AG04450 (cell line): ENCODE measurements at regions not wholly inside any gene's neighbourhood (a gene's known extent, or its start where the extent isn't known, plus 50 kb on each side); places are given as distances from the start of the nearest gene placed in this dataset.

Experiments
- CTCF ChIA-PET: fragments of 300-600, 350-600 bp; formaldehyde crosslinking; extraction: SDS; loops from one replicate; lab custom pipeline; 2022; ENCODE audit warnings: antibody characterized with exemption, inconsistent platforms; lab: Charles Lee
- POLR2A ChIA-PET: fragments of 350-600 bp; formaldehyde crosslinking; extraction: SDS; loops from one replicate; lab custom pipeline; 2021; ENCODE audit warnings: antibody characterized with exemption, inconsistent platforms; lab: Yijun Ruan, JAX
- DNase-seq: peaks from one replicate; pipeline ENCODE4 v3.0.0-alpha.2; 2011; ENCODE audit warnings: low read depth, low spot score
- H3K27ac ChIP-seq: one replicate; pipeline ENCODE4 v1.5.1; 2012; ENCODE audit warnings: low read depth, low read length, control low read depth
- H3K27me3 ChIP-seq: one replicate; pipeline ENCODE4 v1.6.0; 2012; ENCODE audit warnings: low read length; ENCODE audit not compliant: control insufficient read depth, insufficient read depth
- H3K4me3 ChIP-seq: 2 replicates; pipeline ENCODE4 v1.5.1; 2011; ENCODE audit warnings: mild to moderate bottlenecking, low read depth, low read length, control low read depth
- H3K9me3 ChIP-seq: 2 replicates; pipeline ENCODE4 v1.5.1; 2012; ENCODE audit warnings: low read length; ENCODE audit not compliant: control insufficient read depth, insufficient read depth
- CTCF ChIP-seq: IDR thresholded peaks from 2 replicates; pipeline ENCODE4 v1.5.1; 2011; ENCODE audit warnings: low read depth, low read length, control low read depth, inconsistent platforms

GRCh38 chr16:85358704-85359146 lies 246.5 kb upstream of the CIBAR2 start:
- ChIA-PET CTCF (interaction anchor here (0.7 kb wide), 1 partner anchor 10 kb away, joined by 3 read pairs; no protein-coding TSS in a partner anchor), POLR2A (no interaction called here)
- TF ChIP-seq CTCF, result no peak

GRCh38 chr16:85359147-85359822 lies 247.0 kb upstream of the CIBAR2 start:
- H3K27ac ChIP-seq, result no peak overlapping the region
- no peaks in the 10 kb centered on the region; the same call in 1 of the 2 replicates for H3K9me3 ChIP-seq
- DNase-seq, result no peak
- H3K4me3 ChIP-seq, result no peak overlapping the region
- no peaks in the 10 kb centered on the region for H3K27me3 ChIP-seq
- ChIA-PET CTCF (interaction anchor here (0.7 kb wide), 1 partner anchor 10 kb away, joined by 3 read pairs; no protein-coding TSS in a partner anchor), POLR2A (no interaction called here)
- TF ChIP-seq CTCF, result no peak

More at GRCh38 chr16:85358704-85359146, 246.5 kb upstream of the CIBAR2 start:
- no peak overlapping the region for H3K27ac ChIP-seq
- no peaks in the 10 kb centered on the region; the same call in 1 of the 2 replicates for H3K9me3 ChIP-seq
- H3K27me3 ChIP-seq, result no peaks in the 10 kb centered on the region
- H3K4me3 ChIP-seq, result no peak overlapping the region
- no peak for DNase-seq

DNA sequence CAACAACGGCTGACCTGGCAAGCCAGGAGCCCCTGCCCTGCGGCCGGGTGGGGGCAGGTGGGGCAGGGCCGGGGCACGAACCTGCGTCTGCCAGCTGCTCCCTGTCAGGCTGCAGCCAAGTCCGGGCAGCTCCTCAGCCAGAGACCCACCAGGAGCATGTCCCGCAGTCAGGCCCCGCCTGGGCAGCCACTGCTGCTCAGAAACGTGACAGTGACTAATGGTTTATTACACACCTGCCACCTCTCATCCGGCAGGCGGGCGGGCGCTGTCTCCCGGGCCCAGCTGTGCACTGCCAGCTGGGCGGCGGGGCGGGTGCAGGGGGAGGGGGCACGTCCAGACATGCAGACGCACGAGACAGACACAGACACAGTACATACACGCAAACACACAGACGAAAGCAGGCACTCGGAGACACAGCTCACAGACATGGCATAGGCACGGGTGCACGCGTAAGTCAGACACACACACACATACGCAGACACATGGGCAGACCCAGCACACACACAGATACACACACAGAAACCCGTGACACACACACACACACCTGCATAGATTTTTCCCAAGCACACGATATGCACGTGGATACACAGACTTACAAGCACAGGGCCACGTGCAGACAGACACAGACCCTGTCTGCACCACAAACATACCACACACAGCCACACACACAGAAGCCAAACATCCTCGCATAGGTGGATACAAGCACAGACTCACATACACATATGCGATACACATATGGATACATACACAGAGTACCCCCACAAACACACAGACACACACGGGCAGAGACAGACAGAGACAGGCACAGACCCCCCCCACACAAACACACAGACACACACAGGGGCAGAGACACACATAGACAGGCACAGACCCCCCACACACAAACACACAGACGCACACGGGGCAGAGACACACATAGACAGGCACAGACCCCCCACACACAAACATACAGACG lies 248.3 kb upstream of the CIBAR2 start:
- ChIA-PET POLR2A (no interaction called here), CTCF (no interaction called here)
- DNase-seq, result no peak
- Histone ChIP-seq H3K4me3 (no peak overlapping the region), H3K27ac (no peak overlapping the region), H3K9me3 (no peaks in the 10 kb centered on the region; the same call in 1 of the 2 replicates), H3K27me3 (no peaks in the 10 kb centered on the region)
- no peak for TF ChIP-seq CTCF

- Histone ChIP-seq H3K4me3 (no peak overlapping the region), H3K27ac (no peak overlapping the region), H3K9me3 (no peaks in the 10 kb centered on the region; the same call in 1 of the 2 replicates), H3K27me3 (no peaks in the 10 kb centered on the region)
- TF ChIP-seq CTCF, result no peak
- ChIA-PET POLR2A (no interaction called here), CTCF (no interaction called here)
- DNase-seq, result no peak
Measured at GRCh38 chr16:85361441-85362118, 249.3 kb upstream of the CIBAR2 start.
